ENCODE measurements at regions not wholly inside any gene's neighbourhood (a gene's known extent, or its start where the extent isn't known, plus 50 kb on each side); places are given as distances from the start of the nearest gene placed in this dataset.

- TF ChIP-seq CTCF (conservative IDR thresholded peaks at IDR 0.05 in 1 of 2, IDR thresholded peaks at IDR 0.05 in 1 of 2; ENCODE audit: extremely low read depth in 1 of 2, insufficient read depth in 1 of 2, low read depth in 1 of 2, low read length in 2 of 2), result no peak
- no peak for TF ChIP-seq EZH2 (IDR thresholded peaks at IDR 0.05; ENCODE audit: borderline replicate concordance, low read length)
Measured at GRCh38 chr10:43986374-43986773, 337.7 kb upstream of the ZNF32 start.
